Karpas-422 (cell line): ENCODE measurements at regions not wholly inside any gene's neighbourhood (a gene's known extent, or its start where the extent isn't known, plus 50 kb on each side); places are given as distances from the start of the nearest gene placed in this dataset.

Source experiments
- DNase-seq: peaks from one replicate; pipeline ENCODE4 v3.0.0-alpha.2; 2015
- H2AFZ ChIP-seq: fragments of 200-600 bp; sonication (generic); 2 replicates; pipeline ENCODE4 v1.6.1; 2014; ENCODE audit warnings: antibody characterized with exemption, low read length, mixed read lengths
- H3K27ac ChIP-seq: fragments of 200-600 bp; sonication (generic); 2 replicates; pipeline ENCODE4 v1.5.1; 2014; ENCODE audit warnings: mild to moderate bottlenecking, low read length, moderate library complexity
- H3K27me3 ChIP-seq: fragments of 200-600 bp; sonication (generic); 2 replicates; pipeline ENCODE4 v1.6.1; 2014; ENCODE audit warnings: low read length, mixed read lengths
- H3K36me3 ChIP-seq: fragments of 200-600 bp; sonication (generic); 2 replicates; pipeline ENCODE4 v1.6.1; 2014; ENCODE audit warnings: low read length, mixed read lengths; ENCODE audit not compliant: insufficient read depth
- H3K4me1 ChIP-seq: fragments of 200-600 bp; sonication (generic); 2 replicates; pipeline ENCODE4 v1.6.1; 2014; ENCODE audit warnings: mild to moderate bottlenecking, low read length, mixed read lengths
- H3K4me2 ChIP-seq: fragments of 200-600 bp; sonication (generic); 2 replicates; pipeline ENCODE4 v1.6.1; 2014; ENCODE audit warnings: low read length, low read depth, mild to moderate bottlenecking; ENCODE audit not compliant: poor library complexity, severe bottlenecking
- H3K4me3 ChIP-seq: fragments of 200-600 bp; sonication (generic); 2 replicates; pipeline ENCODE4 v1.5.1; 2014; ENCODE audit warnings: mild to moderate bottlenecking, antibody characterized with exemption, low read length, mixed read lengths
- H3K79me2 ChIP-seq: fragments of 200-600 bp; sonication (generic); 2 replicates; pipeline ENCODE4 v1.6.1; 2014; ENCODE audit warnings: mild to moderate bottlenecking, low read length, mixed read lengths
- H3K9ac ChIP-seq: fragments of 200-600 bp; sonication (generic); 2 replicates; pipeline ENCODE4 v1.6.0; 2014; ENCODE audit warnings: low read length
- H3K9me2 ChIP-seq: fragments of 200-600 bp; sonication (generic), shearing (Covaris generic); replicated peaks from 2 replicates; pipeline ENCODE4 v1.6.0; 2014; ENCODE audit warnings: mild to moderate bottlenecking, low read length, moderate library complexity; ENCODE audit not compliant: insufficient read depth
- H3K9me3 ChIP-seq: fragments of 300-700, 200-600 bp; sonication (generic); 2 replicates; pipeline ENCODE4 v1.6.1; 2014; ENCODE audit warnings: low read length, mixed read lengths
- H4K20me1 ChIP-seq: fragments of 200-600 bp; sonication (generic); 2 replicates; pipeline ENCODE4 v1.6.1; 2014; ENCODE audit warnings: mild to moderate bottlenecking, antibody characterized with exemption, low read length, low read depth; ENCODE audit not compliant: insufficient read depth

- Histone ChIP-seq H3K4me3 (no peak overlapping the region), H3K9me2 (no peaks in the 10 kb centered on the region), H2AFZ (no peak overlapping the region), H3K36me3 (no peaks in the 10 kb centered on the region), H3K9me3 (no peaks in the 10 kb centered on the region), H3K9ac (no peak overlapping the region), H3K27ac (no peak overlapping the region), H3K79me2 (no peaks in the 10 kb centered on the region), H3K4me1 (no peaks in the 10 kb centered on the region), H3K27me3 (no peaks in the 10 kb centered on the region), H3K4me2 (no peak overlapping the region), H4K20me1 (no peaks in the 10 kb centered on the region)
- DNase-seq = no peak
These were observed 306.1 kb downstream of the QKI start for GRCh38 chr6:163720460-163721235.

GRCh38 chr6:163720005-163720404 lies 305.5 kb downstream of the QKI start:
- H3K79me2 ChIP-seq = no peaks in the 10 kb centered on the region
- no peaks in the 10 kb centered on the region for H3K4me1 ChIP-seq
- no peak overlapping the region for H3K4me2 ChIP-seq
- H3K4me3 ChIP-seq = no peak overlapping the region
- H3K9ac ChIP-seq = no peak overlapping the region
- H2AFZ ChIP-seq = no peak overlapping the region
- no peaks in the 10 kb centered on the region for H3K9me2 ChIP-seq
- no peaks in the 10 kb centered on the region for H3K9me3 ChIP-seq
- no peak for DNase-seq
- H3K36me3 ChIP-seq = no peaks in the 10 kb centered on the region
- H3K27ac ChIP-seq = no peak overlapping the region
- no peaks in the 10 kb centered on the region for H3K27me3 ChIP-seq
- no peaks in the 10 kb centered on the region for H4K20me1 ChIP-seq

DNA sequence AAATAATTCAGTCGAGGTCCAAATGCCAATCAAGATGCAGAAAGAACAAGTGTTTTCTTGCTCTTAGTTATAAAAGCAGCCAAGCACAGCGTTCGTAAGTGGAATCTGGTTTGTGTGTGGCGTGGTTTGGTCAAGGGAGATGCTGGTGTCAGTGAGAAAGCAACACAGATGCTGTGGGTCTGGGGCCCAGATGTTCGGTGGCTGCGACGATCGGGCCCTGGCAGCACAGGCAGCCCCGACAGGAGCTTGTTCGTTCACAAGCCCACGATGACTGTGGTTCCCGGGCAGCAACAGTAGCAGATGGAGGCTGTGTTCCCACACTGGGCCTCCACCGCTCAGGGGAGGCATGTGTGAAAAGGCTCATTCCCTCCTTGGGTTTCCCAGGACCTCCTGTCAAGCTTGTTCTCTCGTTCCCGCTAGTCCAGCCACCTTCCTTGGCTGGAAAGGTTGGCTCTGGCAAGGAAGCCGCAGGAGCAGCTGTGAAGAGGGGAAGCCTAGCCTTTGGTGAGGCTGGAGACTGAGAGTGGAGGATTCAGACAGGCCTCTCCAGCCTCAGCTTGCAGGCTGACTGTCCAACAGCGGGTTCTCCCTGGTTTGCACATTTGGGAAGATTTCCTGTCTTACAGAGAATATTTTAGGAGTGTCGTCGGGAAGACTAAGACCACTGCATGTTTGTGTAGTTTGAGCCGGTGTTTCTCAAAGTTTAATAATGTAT lies 304.7 kb downstream of the QKI start:
- no peaks in the 10 kb centered on the region for H3K27me3 ChIP-seq
- no peak overlapping the region for H3K9ac ChIP-seq
- no peak overlapping the region for H3K4me2 ChIP-seq
- H4K20me1 ChIP-seq = no peaks in the 10 kb centered on the region
- H3K4me3 ChIP-seq = no peak overlapping the region
- no peaks in the 10 kb centered on the region for H3K9me3 ChIP-seq
- H2AFZ ChIP-seq = no peak overlapping the region
- no peaks in the 10 kb centered on the region for H3K9me2 ChIP-seq
- no peak for DNase-seq
- H3K4me1 ChIP-seq = no peaks in the 10 kb centered on the region
- H3K27ac ChIP-seq = no peak overlapping the region
- H3K36me3 ChIP-seq = no peaks in the 10 kb centered on the region
- H3K79me2 ChIP-seq = no peaks in the 10 kb centered on the region

GRCh38 chr6:163718537-163718936 lies 304.0 kb downstream of the QKI start:
- Histone ChIP-seq H3K9ac (no peak overlapping the region), H2AFZ (no peak overlapping the region), H3K27me3 (no peaks in the 10 kb centered on the region), H4K20me1 (no peaks in the 10 kb centered on the region), H3K4me3 (no peak overlapping the region), H3K4me1 (no peaks in the 10 kb centered on the region), H3K36me3 (no peaks in the 10 kb centered on the region), H3K79me2 (no peaks in the 10 kb centered on the region), H3K9me3 (no peaks in the 10 kb centered on the region; the same call in 1 of the 2 replicates), H3K4me2 (no peak overlapping the region), H3K27ac (no peak overlapping the region), H3K9me2 (no peaks in the 10 kb centered on the region)
- DNase-seq = no peak

- Histone ChIP-seq H3K79me2 (no peaks in the 10 kb centered on the region), H3K27ac (no peak overlapping the region), H3K4me2 (no peak overlapping the region), H2AFZ (no peak overlapping the region), H3K9me3 (no peaks in the 10 kb centered on the region; the same call in 1 of the 2 replicates), H3K27me3 (no peaks in the 10 kb centered on the region), H3K9ac (no peak overlapping the region), H3K4me3 (no peak overlapping the region), H3K4me1 (no peaks in the 10 kb centered on the region), H4K20me1 (no peaks in the 10 kb centered on the region), H3K36me3 (no peaks in the 10 kb centered on the region), H3K9me2 (no peaks in the 10 kb centered on the region)
- no peak for DNase-seq
These were observed 302.7 kb downstream of the QKI start for GRCh38 chr6:163717106-163717764.

- H3K9me2 ChIP-seq = no peaks in the 10 kb centered on the region
- H3K4me1 ChIP-seq = no peaks in the 10 kb centered on the region
- H3K27me3 ChIP-seq = no peaks in the 10 kb centered on the region
- no peak overlapping the region for H3K4me2 ChIP-seq
- no peaks in the 10 kb centered on the region; the same call in 1 of the 2 replicates for H3K9me3 ChIP-seq
- no peaks in the 10 kb centered on the region for H4K20me1 ChIP-seq
- H3K4me3 ChIP-seq = no peak overlapping the region
- H2AFZ ChIP-seq = no peak overlapping the region
- H3K9ac ChIP-seq = no peak overlapping the region
- no peak for DNase-seq
- no peaks in the 10 kb centered on the region for H3K79me2 ChIP-seq
- no peak overlapping the region for H3K27ac ChIP-seq
- no peaks in the 10 kb centered on the region for H3K36me3 ChIP-seq
These were observed 302.2 kb downstream of the QKI start for GRCh38 chr6:163716690-163717089.

DNA sequence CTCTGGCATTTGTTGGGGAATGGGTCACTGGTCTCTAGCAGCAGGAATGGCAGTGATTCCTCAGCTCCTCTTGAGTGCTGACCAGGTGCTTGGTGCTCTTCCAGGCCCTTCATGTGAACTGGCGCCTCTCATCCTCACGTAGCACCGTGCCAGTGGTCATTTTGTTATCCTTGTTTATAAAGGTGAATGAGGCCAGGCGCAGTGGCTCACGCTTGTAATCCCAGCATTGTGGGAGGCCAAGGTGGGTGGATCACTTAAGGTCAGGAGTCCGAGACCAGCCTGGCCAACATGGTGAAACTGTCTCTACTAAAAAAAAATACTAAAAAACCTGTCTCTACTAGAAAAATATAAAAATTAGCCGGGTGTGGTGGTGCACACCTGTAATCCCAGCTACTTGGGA lies 301.3 kb downstream of the QKI start:
- Histone ChIP-seq H2AFZ (no peak overlapping the region), H3K9me3 (no peaks in the 10 kb centered on the region; the same call in 1 of the 2 replicates), H4K20me1 (no peaks in the 10 kb centered on the region), H3K9me2 (no peaks in the 10 kb centered on the region), H3K27me3 (no peaks in the 10 kb centered on the region), H3K27ac (no peak overlapping the region), H3K36me3 (no peaks in the 10 kb centered on the region), H3K9ac (no peak overlapping the region), H3K4me3 (no peak overlapping the region), H3K4me1 (no peaks in the 10 kb centered on the region), H3K4me2 (no peak overlapping the region), H3K79me2 (no peaks in the 10 kb centered on the region)
- no peak for DNase-seq

DNA sequence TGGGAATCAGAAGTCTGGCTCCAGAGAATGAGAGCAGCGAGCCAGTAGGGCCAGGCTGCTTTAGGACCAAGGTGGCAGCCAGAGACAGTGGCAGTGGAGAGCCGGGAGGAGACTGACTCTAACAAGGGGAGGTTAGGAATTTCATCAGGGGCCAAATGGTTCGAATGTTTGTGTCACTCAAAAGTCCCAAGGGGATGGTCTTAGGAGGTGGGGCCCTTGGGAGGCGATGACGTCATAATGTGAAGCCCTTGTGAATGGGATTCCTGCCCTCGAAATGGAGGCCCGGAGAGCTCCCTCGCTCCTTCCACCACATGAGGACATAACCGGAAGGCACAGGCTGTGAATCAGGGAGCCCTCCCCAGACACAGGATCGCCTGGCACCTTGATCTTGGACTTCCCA lies 299.7 kb downstream of the QKI start:
- Histone ChIP-seq H4K20me1 (no peaks in the 10 kb centered on the region), H3K4me1 (no peaks in the 10 kb centered on the region), H3K36me3 (no peaks in the 10 kb centered on the region), H3K4me2 (no peak overlapping the region), H3K9me3 (no peaks in the 10 kb centered on the region; the same call in 1 of the 2 replicates), H3K4me3 (no peak overlapping the region), H3K27ac (no peak overlapping the region), H2AFZ (no peak overlapping the region), H3K27me3 (no peaks in the 10 kb centered on the region), H3K79me2 (no peaks in the 10 kb centered on the region), H3K9me2 (no peaks in the 10 kb centered on the region), H3K9ac (no peak overlapping the region)
- no peak for DNase-seq
